ENCODE measurements at regions not wholly inside any gene's neighbourhood (a gene's known extent, or its start where the extent isn't known, plus 50 kb on each side); places are given as distances from the start of the nearest gene placed in this dataset.

DNA sequence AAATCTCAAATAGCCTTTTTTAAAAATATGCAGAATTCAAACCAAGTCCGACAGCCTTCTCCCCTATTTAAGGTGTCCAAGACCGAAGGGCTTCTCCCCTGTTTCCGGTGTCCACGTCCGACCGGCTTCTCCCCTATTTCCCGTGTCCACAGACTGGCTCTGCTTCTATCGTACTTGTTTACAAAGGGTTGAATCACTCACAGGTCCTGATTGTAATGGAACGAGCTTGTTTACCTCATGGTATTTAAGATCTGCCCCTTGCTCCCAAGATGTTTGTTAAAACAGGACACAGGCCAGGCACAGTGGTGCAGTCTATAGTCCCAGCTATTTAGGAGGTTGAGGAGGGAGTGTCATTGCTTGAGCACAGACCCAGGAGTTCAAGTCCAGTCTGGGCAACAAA, 90.4 kb upstream of the ROBO2 start:
- DNase-seq (ENCODE audit: low read depth), result no peak
- TF ChIP-seq, protein P1, sequence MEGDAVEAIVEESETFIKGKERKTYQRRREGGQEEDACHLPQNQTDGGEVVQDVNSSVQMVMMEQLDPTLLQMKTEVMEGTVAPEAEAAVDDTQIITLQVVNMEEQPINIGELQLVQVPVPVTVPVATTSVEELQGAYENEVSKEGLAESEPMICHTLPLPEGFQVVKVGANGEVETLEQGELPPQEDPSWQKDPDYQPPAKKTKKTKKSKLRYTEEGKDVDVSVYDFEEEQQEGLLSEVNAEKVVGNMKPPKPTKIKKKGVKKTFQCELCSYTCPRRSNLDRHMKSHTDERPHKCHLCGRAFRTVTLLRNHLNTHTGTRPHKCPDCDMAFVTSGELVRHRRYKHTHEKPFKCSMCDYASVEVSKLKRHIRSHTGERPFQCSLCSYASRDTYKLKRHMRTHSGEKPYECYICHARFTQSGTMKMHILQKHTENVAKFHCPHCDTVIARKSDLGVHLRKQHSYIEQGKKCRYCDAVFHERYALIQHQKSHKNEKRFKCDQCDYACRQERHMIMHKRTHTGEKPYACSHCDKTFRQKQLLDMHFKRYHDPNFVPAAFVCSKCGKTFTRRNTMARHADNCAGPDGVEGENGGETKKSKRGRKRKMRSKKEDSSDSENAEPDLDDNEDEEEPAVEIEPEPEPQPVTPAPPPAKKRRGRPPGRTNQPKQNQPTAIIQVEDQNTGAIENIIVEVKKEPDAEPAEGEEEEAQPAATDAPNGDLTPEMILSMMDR (conservative IDR thresholded peaks at IDR 0.05; ENCODE audit: low read depth, low read length), result no peak
- H3K4me3 ChIP-seq (ENCODE audit: low read depth, low read length), result no peak overlapping the region

GRCh38 chr3:76950590-76950989, 89.3 kb upstream of the ROBO2 start:
- H3K4me3 ChIP-seq (ENCODE audit: low read depth, low read length), result no peak overlapping the region
- no peak for DNase-seq (ENCODE audit: low read depth)
- TF ChIP-seq, protein P1 (conservative IDR thresholded peaks at IDR 0.05; ENCODE audit: low read depth, low read length), result no peak

GRCh38 chr3:76954412-76954811, 85.5 kb upstream of the ROBO2 start:
- no peak overlapping the region for H3K4me3 ChIP-seq (ENCODE audit: low read depth, low read length)
- no peak for DNase-seq (ENCODE audit: low read depth)
- TF ChIP-seq, protein P1 (conservative IDR thresholded peaks at IDR 0.05; ENCODE audit: low read depth, low read length), result no peak

- no peak overlapping the region for H3K4me3 ChIP-seq (ENCODE audit: low read depth, low read length)
- DNase-seq (ENCODE audit: low read depth), result no peak
- TF ChIP-seq, protein P1 (conservative IDR thresholded peaks at IDR 0.05; ENCODE audit: low read depth, low read length), result no peak
These were observed 81.6 kb upstream of the ROBO2 start for GRCh38 chr3:76958274-76958673.

- H3K4me3 ChIP-seq (ENCODE audit: low read depth, low read length), result no peak overlapping the region
- DNase-seq (ENCODE audit: low read depth), result no peak
- TF ChIP-seq, protein P1 (conservative IDR thresholded peaks at IDR 0.05; ENCODE audit: low read depth, low read length), result no peak
These were observed 81.0 kb upstream of the ROBO2 start for GRCh38 chr3:76958861-76959260.

GRCh38 chr3:76961284-76961683, 78.6 kb upstream of the ROBO2 start:
- H3K4me3 ChIP-seq (ENCODE audit: low read depth, low read length), result no peak overlapping the region
- TF ChIP-seq, protein P1 (conservative IDR thresholded peaks at IDR 0.05; ENCODE audit: low read depth, low read length), result no peak
- no peak for DNase-seq (ENCODE audit: low read depth)

DNA sequence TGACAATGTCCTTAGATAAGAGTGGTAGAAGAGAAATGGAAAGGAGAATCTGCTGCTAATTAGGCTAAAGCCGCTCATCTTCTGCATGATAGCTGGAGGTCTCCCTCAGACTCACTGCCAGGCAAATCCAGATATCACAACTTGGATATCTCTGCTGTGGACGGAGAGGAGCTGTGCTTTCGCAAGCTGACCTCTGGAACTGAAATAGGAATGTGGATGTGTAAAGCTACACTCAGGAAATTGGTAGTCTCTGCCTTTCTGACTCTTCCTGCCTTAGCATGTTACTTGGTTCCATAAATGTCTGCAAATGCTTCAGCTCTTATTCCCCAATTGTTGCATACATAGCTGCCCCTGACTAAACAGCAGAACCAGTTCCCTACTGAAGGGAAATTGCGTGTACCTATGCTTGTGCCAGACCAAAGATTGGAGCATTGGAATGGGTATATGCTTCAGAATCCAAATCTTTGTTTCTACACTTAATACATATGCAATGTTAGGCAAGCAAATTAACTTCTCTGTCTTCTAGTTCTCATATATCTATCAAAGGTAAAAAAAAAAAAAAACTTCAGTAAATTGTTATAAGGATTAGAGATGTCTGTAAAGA, 74.7 kb upstream of the ROBO2 start:
- H3K4me3 ChIP-seq (ENCODE audit: low read depth, low read length), result no peak overlapping the region
- peak; percentile 67 for DNase-seq (ENCODE audit: low read depth)
- TF ChIP-seq, protein P1 (conservative IDR thresholded peaks at IDR 0.05; ENCODE audit: low read depth, low read length), result no peak
